ENCODE measurements at regions not wholly inside any gene's neighbourhood (a gene's known extent, or its start where the extent isn't known, plus 50 kb on each side); places are given as distances from the start of the nearest gene placed in this dataset.

GRCh38 chr20:39252035-39252434 is 289.9 kb downstream of the DHX35 start:
- H3K4me3 ChIP-seq (ENCODE audit: low read length in 2 of 2) = no peak overlapping the region
- no peaks in the 10 kb centered on the region for H3K4me1 ChIP-seq (ENCODE audit: control insufficient read depth, insufficient read depth, low read length)
- no peak overlapping the region for H3K9ac ChIP-seq (ENCODE audit: low read length in 2 of 2)
- H3K36me3 ChIP-seq (ENCODE audit: control insufficient read depth in 2 of 2, insufficient read depth in 2 of 2, low read length in 2 of 2) = no peaks in the 10 kb centered on the region
- H3K27me3 ChIP-seq (ENCODE audit: control insufficient read depth in 1 of 2, insufficient read depth in 2 of 2, low read length in 2 of 2) = no peaks in the 10 kb centered on the region
- H3K27ac ChIP-seq (ENCODE audit: low read length) = no peak overlapping the region
- H3K9me3 ChIP-seq (ENCODE audit: control insufficient read depth in 2 of 2, low read length in 2 of 2) = no peaks in the 10 kb centered on the region

DNA sequence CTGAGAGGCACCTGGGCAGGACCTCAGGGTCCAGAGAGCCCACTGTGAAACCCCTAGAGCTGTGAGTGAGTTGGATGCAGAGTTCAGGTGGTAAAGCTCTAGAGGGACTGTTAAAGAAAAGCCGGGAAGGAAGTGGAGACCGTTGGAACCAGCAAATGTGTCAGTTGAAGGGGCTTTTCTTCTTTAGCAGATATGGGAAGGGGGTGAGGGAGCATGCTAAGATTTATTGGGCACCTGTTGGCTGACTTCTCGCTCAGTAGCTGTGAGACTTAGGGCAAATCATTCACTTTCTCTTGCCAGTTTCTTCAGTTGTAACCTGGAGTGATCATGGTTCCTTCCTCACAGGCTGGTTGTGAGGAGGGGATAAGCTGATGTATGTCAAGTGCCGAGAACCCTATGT is 287.7 kb downstream of the DHX35 start:
- peaks cover 0 to 2% of the 10 kb centered on the region in 2 donors for H3K27me3 ChIP-seq (ENCODE audit: control insufficient read depth in 1 of 2, insufficient read depth in 2 of 2, low read length in 2 of 2)
- H3K27ac ChIP-seq (ENCODE audit: low read length) = no peak overlapping the region
- H3K9ac ChIP-seq (ENCODE audit: low read length in 2 of 2) = no peak overlapping the region
- no peaks in the 10 kb centered on the region for H3K4me1 ChIP-seq (ENCODE audit: control insufficient read depth, insufficient read depth, low read length)
- H3K36me3 ChIP-seq (ENCODE audit: control insufficient read depth in 2 of 2, insufficient read depth in 2 of 2, low read length in 2 of 2) = no peaks in the 10 kb centered on the region
- H3K4me3 ChIP-seq (ENCODE audit: low read length in 2 of 2) = no peak overlapping the region
- H3K9me3 ChIP-seq (ENCODE audit: control insufficient read depth in 2 of 2, low read length in 2 of 2) = peaks cover 0 to under 1% of the 10 kb centered on the region in 2 donors

DNA sequence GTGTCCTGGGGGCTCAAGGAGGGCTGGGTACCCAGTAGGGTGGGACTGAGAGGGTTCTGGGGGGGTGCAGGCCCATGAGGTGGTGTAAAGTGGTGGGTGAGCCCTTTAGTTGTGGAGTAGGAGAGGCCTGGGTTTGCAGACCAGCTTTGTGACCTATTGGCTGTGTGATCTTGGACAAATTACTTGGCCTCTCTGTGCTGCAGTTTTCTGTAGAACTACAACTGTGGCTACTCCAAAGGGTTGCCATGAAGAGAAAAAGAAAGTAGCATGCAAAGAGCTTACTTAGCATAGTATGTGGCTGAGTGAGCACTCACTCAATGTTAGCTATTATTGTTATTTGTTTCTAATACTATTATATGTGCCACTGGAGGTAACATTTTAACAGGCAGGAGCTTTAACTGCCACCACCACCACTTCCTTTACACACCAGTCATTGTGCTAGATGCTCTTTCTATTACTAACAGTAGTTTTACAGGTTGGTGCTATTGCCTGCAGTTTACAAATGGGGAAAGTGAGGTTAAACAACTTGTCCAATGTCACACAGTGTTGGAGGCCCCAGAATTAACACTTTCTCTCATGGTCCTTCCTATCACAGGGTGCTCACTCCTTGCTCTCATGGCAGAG is 286.8 kb downstream of the DHX35 start:
- H3K4me1 ChIP-seq (ENCODE audit: control insufficient read depth, insufficient read depth, low read length) = no peaks in the 10 kb centered on the region
- no peak overlapping the region for H3K9ac ChIP-seq (ENCODE audit: low read length in 2 of 2)
- no peak overlapping the region for H3K27ac ChIP-seq (ENCODE audit: low read length)
- peaks cover 0 to 2% of the 10 kb centered on the region in 2 donors for H3K27me3 ChIP-seq (ENCODE audit: control insufficient read depth in 1 of 2, insufficient read depth in 2 of 2, low read length in 2 of 2)
- peaks cover 0 to 2% of the 10 kb centered on the region in 2 donors for H3K9me3 ChIP-seq (ENCODE audit: control insufficient read depth in 2 of 2, low read length in 2 of 2)
- no peaks in the 10 kb centered on the region for H3K36me3 ChIP-seq (ENCODE audit: control insufficient read depth in 2 of 2, insufficient read depth in 2 of 2, low read length in 2 of 2)
- no peak overlapping the region for H3K4me3 ChIP-seq (ENCODE audit: low read length in 2 of 2)

DNA sequence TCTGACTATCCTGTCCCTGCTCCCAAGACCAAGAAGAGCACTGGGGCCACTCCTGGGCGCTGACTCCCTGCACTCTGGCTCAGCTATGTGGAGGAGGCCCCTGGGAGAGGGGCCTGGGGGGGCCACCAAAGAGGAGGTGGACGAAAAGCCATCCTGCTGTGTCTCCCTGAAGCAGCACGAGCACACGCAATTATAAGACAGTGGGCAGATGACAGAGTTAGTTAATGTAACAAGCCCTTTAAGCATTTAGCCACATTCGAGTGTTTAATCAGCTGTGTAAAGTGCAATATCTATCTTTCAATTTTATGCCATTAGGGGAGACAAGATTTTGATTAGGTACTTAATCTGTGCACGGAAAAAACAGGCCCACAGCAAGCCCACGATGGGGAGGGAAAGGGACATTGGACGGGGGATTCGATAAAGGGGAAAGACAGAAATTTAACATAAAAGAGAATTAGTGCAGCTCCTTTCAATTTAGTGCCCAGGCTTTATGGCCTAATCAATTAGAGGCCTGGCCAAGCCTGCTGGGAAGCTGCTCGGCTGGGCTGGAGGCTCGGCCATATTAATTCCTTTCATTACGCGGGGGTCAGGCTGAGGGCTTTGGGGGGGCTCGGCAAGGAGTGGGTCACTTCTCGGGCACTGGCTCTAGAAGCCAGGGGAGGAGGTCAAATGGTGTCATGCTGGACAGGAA is 286.2 kb downstream of the DHX35 start:
- no peak overlapping the region for H3K9ac ChIP-seq (ENCODE audit: low read length in 2 of 2)
- peaks cover 0 to 5% of the 10 kb centered on the region in 2 donors for H3K27me3 ChIP-seq (ENCODE audit: control insufficient read depth in 1 of 2, insufficient read depth in 2 of 2, low read length in 2 of 2)
- no peak overlapping the region for H3K4me3 ChIP-seq (ENCODE audit: low read length in 2 of 2)
- peaks cover 0 to 4% of the 10 kb centered on the region in 2 donors for H3K9me3 ChIP-seq (ENCODE audit: control insufficient read depth in 2 of 2, low read length in 2 of 2)
- H3K4me1 ChIP-seq (ENCODE audit: control insufficient read depth, insufficient read depth, low read length) = no peaks in the 10 kb centered on the region
- no peaks in the 10 kb centered on the region for H3K36me3 ChIP-seq (ENCODE audit: control insufficient read depth in 2 of 2, insufficient read depth in 2 of 2, low read length in 2 of 2)
- H3K27ac ChIP-seq (ENCODE audit: low read length) = no peak overlapping the region

DNA sequence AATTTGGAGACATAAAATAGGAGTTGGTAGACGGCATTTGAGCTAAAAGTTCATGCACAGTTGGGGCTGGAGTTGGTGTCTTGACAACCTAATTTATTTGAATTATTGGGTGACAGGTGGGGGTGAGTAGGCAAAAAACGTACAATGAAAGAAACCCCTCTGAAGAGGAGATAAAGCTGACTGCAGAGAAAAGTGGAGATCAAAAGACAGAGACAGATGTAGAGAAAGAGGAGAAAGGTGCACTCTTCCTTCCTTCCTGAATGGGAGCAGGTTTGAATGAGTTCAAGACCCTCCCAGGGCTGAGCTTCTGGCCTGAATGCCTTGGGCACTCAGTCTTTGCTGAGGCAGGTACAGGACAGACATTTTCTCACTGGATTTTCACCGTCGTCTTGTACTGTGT is 284.3 kb downstream of the DHX35 start:
- no peaks in the 10 kb centered on the region for H3K4me1 ChIP-seq (ENCODE audit: control insufficient read depth, insufficient read depth, low read length)
- H3K4me3 ChIP-seq (ENCODE audit: low read length in 2 of 2) = no peak overlapping the region
- H3K27ac ChIP-seq (ENCODE audit: low read length) = no peak overlapping the region
- H3K27me3 ChIP-seq (ENCODE audit: control insufficient read depth in 1 of 2, insufficient read depth in 2 of 2, low read length in 2 of 2) = peaks cover 0 to 5% of the 10 kb centered on the region in 2 donors
- H3K9me3 ChIP-seq (ENCODE audit: control insufficient read depth in 2 of 2, low read length in 2 of 2) = peaks cover 0 to 5% of the 10 kb centered on the region in 2 donors
- no peak overlapping the region for H3K9ac ChIP-seq (ENCODE audit: low read length in 2 of 2)
- no peaks in the 10 kb centered on the region for H3K36me3 ChIP-seq (ENCODE audit: control insufficient read depth in 2 of 2, insufficient read depth in 2 of 2, low read length in 2 of 2)

DNA sequence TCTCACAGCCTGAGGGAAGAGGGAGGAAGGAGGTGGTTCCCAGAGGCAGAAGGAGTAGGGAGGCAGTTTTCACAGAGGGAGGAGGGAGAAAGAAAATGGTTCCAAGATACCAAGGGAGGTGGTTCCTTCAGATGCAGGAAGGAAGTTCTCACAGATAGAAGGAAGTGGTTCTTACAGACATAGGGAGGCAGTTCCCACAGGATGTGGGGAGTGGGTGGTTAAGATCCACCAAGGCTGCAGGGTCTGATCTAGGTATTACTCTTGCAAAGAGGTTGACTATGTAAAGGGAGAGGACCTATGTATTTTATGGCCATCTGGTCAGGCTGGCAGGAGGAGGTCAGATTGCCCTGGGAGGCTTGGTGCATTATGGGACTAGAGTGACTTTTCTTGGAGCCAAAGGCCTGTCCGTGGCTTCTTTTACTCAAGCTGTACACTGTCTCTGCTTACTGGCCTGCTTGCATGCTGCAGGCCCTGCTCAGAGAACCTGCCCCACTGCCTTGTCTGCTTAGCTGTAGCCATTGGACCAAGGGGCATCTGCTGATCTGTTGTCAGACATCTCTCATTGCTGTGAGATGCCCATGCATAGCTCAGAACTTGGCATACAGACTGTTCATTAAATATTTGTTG is 283.7 kb downstream of the DHX35 start:
- peaks cover 0 to 5% of the 10 kb centered on the region in 2 donors for H3K27me3 ChIP-seq (ENCODE audit: control insufficient read depth in 1 of 2, insufficient read depth in 2 of 2, low read length in 2 of 2)
- H3K9me3 ChIP-seq (ENCODE audit: control insufficient read depth in 2 of 2, low read length in 2 of 2) = peaks cover 0 to 5% of the 10 kb centered on the region in 2 donors
- H3K4me3 ChIP-seq (ENCODE audit: low read length in 2 of 2) = no peak overlapping the region
- H3K27ac ChIP-seq (ENCODE audit: low read length) = no peak overlapping the region
- H3K4me1 ChIP-seq (ENCODE audit: control insufficient read depth, insufficient read depth, low read length) = no peaks in the 10 kb centered on the region
- no peak overlapping the region for H3K9ac ChIP-seq (ENCODE audit: low read length in 2 of 2)
- H3K36me3 ChIP-seq (ENCODE audit: control insufficient read depth in 2 of 2, insufficient read depth in 2 of 2, low read length in 2 of 2) = no peaks in the 10 kb centered on the region

DNA sequence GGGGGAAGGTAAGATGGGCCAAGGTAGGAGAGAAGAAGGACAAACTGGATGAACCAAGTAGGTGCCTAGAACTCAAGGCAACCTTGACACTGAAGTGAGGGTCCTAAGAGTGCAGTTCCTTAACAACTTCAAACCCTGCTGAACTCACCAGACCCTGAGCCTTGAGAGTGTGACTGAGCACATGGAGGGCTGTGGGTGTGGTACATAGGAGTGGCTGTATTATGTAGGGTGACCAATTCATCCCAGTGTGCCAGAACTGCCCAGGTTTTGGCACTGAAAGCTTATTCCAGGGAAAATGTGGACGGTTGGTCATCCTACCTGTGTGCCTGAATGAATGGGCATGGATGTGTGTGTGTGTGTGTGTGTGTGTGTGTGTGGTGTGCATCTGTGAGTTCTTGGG is 281.8 kb downstream of the DHX35 start:
- no peak overlapping the region for H3K9ac ChIP-seq (ENCODE audit: low read length in 2 of 2)
- no peak overlapping the region for H3K27ac ChIP-seq (ENCODE audit: low read length)
- peaks cover 0 to 5% of the 10 kb centered on the region in 2 donors for H3K9me3 ChIP-seq (ENCODE audit: control insufficient read depth in 2 of 2, low read length in 2 of 2)
- no peaks in the 10 kb centered on the region for H3K4me1 ChIP-seq (ENCODE audit: control insufficient read depth, insufficient read depth, low read length)
- H3K27me3 ChIP-seq (ENCODE audit: control insufficient read depth in 1 of 2, insufficient read depth in 2 of 2, low read length in 2 of 2) = peaks cover 0 to 5% of the 10 kb centered on the region in 2 donors
- H3K4me3 ChIP-seq (ENCODE audit: low read length in 2 of 2) = no peak overlapping the region
- no peaks in the 10 kb centered on the region for H3K36me3 ChIP-seq (ENCODE audit: control insufficient read depth in 2 of 2, insufficient read depth in 2 of 2, low read length in 2 of 2)

DNA sequence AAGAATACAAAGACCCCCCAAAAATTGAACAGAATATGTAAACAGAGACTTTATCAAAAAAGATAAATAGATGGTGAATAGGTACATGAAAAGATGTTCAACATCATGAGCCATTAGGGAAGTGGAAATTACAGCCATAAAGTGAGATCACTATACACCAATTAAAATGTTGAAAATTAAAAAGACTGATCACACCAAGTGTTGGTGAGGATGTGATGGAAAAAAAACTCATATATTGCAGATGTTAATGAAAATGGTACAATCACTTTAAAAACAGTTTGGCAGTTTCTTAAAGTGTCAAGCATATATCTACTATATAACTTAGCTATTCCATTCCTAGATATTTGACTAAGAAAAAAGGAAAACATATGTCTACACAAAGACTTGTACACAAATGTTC is 280.5 kb downstream of the DHX35 start:
- Histone ChIP-seq H3K27me3 (ENCODE audit: control insufficient read depth in 1 of 2, insufficient read depth in 2 of 2, low read length in 2 of 2) (peaks cover 0 to 5% of the 10 kb centered on the region in 2 donors), H3K9ac (ENCODE audit: low read length in 2 of 2) (no peak overlapping the region), H3K4me3 (ENCODE audit: low read length in 2 of 2) (no peak overlapping the region), H3K36me3 (ENCODE audit: control insufficient read depth in 2 of 2, insufficient read depth in 2 of 2, low read length in 2 of 2) (no peaks in the 10 kb centered on the region), H3K4me1 (ENCODE audit: control insufficient read depth, insufficient read depth, low read length) (no peaks in the 10 kb centered on the region), H3K27ac (ENCODE audit: low read length) (no peak overlapping the region), H3K9me3 (ENCODE audit: control insufficient read depth in 2 of 2, low read length in 2 of 2) (peaks cover 0 to 5% of the 10 kb centered on the region in 2 donors)

DNA sequence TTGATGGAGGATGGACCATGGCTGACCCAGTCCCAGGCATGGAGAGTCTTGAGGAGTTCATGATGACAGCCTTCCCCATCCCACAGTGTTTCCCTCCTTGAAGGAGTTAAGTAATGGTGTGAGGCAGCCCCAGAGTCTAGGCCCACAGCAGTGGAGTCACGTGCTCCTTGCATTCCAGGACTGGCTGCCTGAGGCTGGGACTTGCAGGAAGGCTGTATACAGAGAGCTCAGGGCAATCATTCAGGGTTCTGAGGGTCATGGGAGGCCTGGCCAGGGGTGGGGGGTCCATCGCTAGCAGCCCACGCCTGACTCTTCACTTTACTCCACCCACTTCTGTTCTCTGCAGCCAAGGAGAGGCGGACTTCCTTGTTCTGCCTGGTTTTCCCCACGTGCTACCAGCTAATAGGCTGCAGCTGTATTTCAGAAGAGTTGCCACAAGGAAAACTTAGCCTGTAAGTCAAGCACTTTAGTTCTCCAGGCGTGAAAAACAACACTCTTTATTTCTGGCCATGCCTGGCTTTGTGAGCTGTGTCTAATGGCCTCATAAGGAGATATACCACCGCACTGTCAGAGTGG is 272.5 kb downstream of the DHX35 start:
- Histone ChIP-seq H3K4me3 (ENCODE audit: low read length in 2 of 2) (no peak overlapping the region), H3K9ac (ENCODE audit: low read length in 2 of 2) (no peak overlapping the region), H3K27ac (ENCODE audit: low read length) (no peak overlapping the region), H3K36me3 (ENCODE audit: control insufficient read depth in 2 of 2, insufficient read depth in 2 of 2, low read length in 2 of 2) (no peaks in the 10 kb centered on the region), H3K4me1 (ENCODE audit: control insufficient read depth, insufficient read depth, low read length) (no peaks in the 10 kb centered on the region), H3K27me3 (ENCODE audit: control insufficient read depth in 1 of 2, insufficient read depth in 2 of 2, low read length in 2 of 2) (peaks cover 0 to 5% of the 10 kb centered on the region in 2 donors), H3K9me3 (ENCODE audit: control insufficient read depth in 2 of 2, low read length in 2 of 2) (no peaks in the 10 kb centered on the region)

DNA sequence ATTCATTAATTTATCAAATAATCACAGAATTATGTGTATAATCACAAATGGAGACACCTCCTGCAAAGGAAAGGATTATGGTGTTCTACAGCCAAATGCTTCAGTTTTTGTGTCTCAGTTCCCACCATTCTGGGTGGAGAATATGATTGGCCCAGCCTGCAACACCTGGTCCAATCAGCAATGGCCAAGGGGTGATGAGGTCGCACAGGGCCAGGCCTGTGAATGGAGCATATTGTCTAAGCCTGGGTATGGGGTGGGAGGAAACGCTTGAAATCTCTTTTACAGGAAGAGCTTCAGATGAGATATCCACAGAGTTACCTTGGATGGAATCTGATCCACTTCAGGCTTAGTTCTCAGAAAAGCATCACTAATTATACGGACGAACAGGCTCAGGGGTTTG is 271.6 kb downstream of the DHX35 start:
- Histone ChIP-seq H3K4me3 (ENCODE audit: low read length in 2 of 2) (no peak overlapping the region), H3K4me1 (ENCODE audit: control insufficient read depth, insufficient read depth, low read length) (no peaks in the 10 kb centered on the region), H3K27me3 (ENCODE audit: control insufficient read depth in 1 of 2, insufficient read depth in 2 of 2, low read length in 2 of 2) (peaks cover 0 to 5% of the 10 kb centered on the region in 2 donors), H3K9ac (ENCODE audit: low read length in 2 of 2) (no peak overlapping the region), H3K27ac (ENCODE audit: low read length) (no peak overlapping the region), H3K36me3 (ENCODE audit: control insufficient read depth in 2 of 2, insufficient read depth in 2 of 2, low read length in 2 of 2) (no peaks in the 10 kb centered on the region), H3K9me3 (ENCODE audit: control insufficient read depth in 2 of 2, low read length in 2 of 2) (no peaks in the 10 kb centered on the region)
